Psoas muscle (tissue), 7 donors: ENCODE measurements at regions not wholly inside any gene's neighbourhood (a gene's known extent, or its start where the extent isn't known, plus 50 kb on each side); places are given as distances from the start of the nearest gene placed in this dataset.

ENCODE experiments used
- ATAC-seq, 4 donors: fragments of 200-7000 bp; cut with Tn5 transposase; one replicate each; pipeline ENCODE4 v1.9.1; 2020; ENCODE audit warnings: moderate library complexity in 3 of 4, mild to moderate bottlenecking in 2 of 4
- DNase-seq, 2 donors: peaks; one replicate each; pipeline ENCODE4 v3.0.0-alpha.2; 2020
- H3K27ac ChIP-seq: fragments of 200-600 bp; one replicate; pipeline ENCODE4 v1.8.0; 2022
- H3K27me3 ChIP-seq, 3 donors: fragments of 200-600 bp in 1 of 3; one replicate each; pipeline versions ENCODE4 v1.6.1 to v1.8.0; 2013 to 2022; ENCODE audit warnings: low read length in 2 of 3, mild to moderate bottlenecking in 2 of 3, moderate library complexity in 1 of 3; ENCODE audit not compliant: insufficient read depth in 3 of 3
- H3K36me3 ChIP-seq, 2 donors: fragments of 200-600 bp in 1 of 2; one replicate each; pipeline versions ENCODE4 v1.6.1 to v1.8.0; 2013 to 2022; ENCODE audit warnings: low read depth in 1 of 2, mild to moderate bottlenecking in 1 of 2, moderate library complexity in 1 of 2; ENCODE audit not compliant: insufficient read depth in 1 of 2
- H3K4me1 ChIP-seq: fragments of 200-600 bp; one replicate; pipeline ENCODE4 v1.8.0; 2022
- H3K4me3 ChIP-seq: fragments of 200-600 bp; one replicate; pipeline ENCODE4 v1.8.0; 2022; ENCODE audit warnings: mild to moderate bottlenecking
- H3K9me3 ChIP-seq: fragments of 200-600 bp; one replicate; pipeline ENCODE4 v1.8.0; 2022
- WGBS, 3 donors: extraction: QIAGEN DNeasy Blood & Tissue Kit; methylation state at CpG; one replicate each; pipeline versions ENCODE4 v1.1.6 to v1.1.7; 2013; 5-methylcytosine and 5-hydroxymethylcytosine counted together
- intact Hi-C, 2 donors: fragments of 100-400 bp; cut with DNase I; formaldehyde crosslinking; loops; one replicate each; pipeline versions ENCODE4 v1.11.0 to v1.14.2; 2022
- TF ChIP-seq, protein P1 (sequence below): fragments of 200-600 bp; IDR thresholded peaks from one replicate; pipeline ENCODE4 v1.8.0; 2022; ENCODE audit warnings: antibody characterized with exemption
- donor health status: healthy with polysubstance abuse.
- donor health status: DM: no; HTN: no; CAD: no; lungs with moderate emphysema.
- donor health status: Bipolar disorder and iron deficiency.
- donor health status: healthy.
- donor health status: DM: yes; HTN: yes; CAD: no.
- donor health status: DM: no; HTN: no; CAD: no.
- donor health status: DM: yes; HTN: yes; CAD: no.

GRCh38 chr6:87918461-87918941 is 129.1 kb upstream of the SPACA1 start:
- Histone ChIP-seq H3K27me3 (peaks cover 0 to 6% (median 0%) of the 10 kb centered on the region in 3 donors), H3K9me3 (no peaks in the 10 kb centered on the region), H3K27ac (no peak overlapping the region), H3K36me3 (no peaks in the 10 kb centered on the region), H3K4me1 (no peaks in the 10 kb centered on the region), H3K4me3 (no peak overlapping the region)
- TF ChIP-seq, protein P1, sequence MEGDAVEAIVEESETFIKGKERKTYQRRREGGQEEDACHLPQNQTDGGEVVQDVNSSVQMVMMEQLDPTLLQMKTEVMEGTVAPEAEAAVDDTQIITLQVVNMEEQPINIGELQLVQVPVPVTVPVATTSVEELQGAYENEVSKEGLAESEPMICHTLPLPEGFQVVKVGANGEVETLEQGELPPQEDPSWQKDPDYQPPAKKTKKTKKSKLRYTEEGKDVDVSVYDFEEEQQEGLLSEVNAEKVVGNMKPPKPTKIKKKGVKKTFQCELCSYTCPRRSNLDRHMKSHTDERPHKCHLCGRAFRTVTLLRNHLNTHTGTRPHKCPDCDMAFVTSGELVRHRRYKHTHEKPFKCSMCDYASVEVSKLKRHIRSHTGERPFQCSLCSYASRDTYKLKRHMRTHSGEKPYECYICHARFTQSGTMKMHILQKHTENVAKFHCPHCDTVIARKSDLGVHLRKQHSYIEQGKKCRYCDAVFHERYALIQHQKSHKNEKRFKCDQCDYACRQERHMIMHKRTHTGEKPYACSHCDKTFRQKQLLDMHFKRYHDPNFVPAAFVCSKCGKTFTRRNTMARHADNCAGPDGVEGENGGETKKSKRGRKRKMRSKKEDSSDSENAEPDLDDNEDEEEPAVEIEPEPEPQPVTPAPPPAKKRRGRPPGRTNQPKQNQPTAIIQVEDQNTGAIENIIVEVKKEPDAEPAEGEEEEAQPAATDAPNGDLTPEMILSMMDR = no peak
- intact Hi-C loops = no loop called here
- ATAC-seq = no peak
- 37 to 56% (median 41%) methylated on average over 5 of the region's 5 CpGs for WGBS, 3 donors
- DNase-seq = no peak

DNA sequence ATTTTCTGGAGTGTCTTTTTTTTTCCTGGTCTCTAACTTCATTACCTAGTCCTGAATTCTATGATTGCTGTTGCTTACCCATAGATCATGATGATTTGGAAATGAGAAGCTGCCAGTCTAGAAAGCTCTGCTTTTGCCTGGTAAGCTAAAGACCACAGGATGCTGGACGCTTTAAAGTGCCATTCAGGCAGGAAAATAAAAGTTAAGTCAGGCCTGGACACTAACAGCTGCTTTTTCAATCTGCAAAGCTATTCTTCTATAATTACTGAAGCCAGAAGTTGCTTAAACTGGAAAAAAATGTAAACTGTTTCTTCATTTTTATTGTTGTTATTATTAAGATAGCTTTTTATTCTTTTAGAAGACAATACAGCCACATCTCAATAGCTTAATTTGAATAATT is 129.8 kb upstream of the SPACA1 start:
- TF ChIP-seq, protein P1 = no peak
- no peak for ATAC-seq
- WGBS, 3 donors = 36 to 48% (median 44%) methylated on average over 1 of the region's 1 CpG
- peaks cover 0 to 6% (median 0%) of the 10 kb centered on the region in 3 donors for H3K27me3 ChIP-seq
- H3K27ac ChIP-seq = no peak overlapping the region
- intact Hi-C loops = no loop called here
- no peaks in the 10 kb centered on the region for H3K9me3 ChIP-seq
- DNase-seq = no peak
- no peaks in the 10 kb centered on the region for H3K36me3 ChIP-seq
- no peaks in the 10 kb centered on the region for H3K4me1 ChIP-seq
- H3K4me3 ChIP-seq = no peak overlapping the region

DNA sequence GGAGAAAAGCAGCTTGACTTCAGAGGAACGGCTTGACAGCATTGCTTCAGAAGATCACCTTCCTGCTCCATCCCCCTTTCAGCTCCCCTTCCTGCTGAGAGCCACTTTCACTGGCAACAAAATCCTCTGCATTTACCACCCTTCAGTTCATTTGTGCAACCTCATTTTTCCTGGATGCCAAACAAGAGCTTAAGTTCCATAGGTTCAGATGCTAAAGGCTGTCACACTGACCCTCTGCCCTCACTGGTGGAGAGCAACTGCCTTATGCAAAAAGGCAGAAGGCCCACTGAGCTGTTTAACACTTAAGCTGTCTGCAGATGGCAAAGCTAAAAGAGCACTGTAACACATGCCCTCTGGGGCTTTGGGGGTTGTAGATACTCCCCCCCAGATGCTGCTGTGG is 131.2 kb upstream of the SPACA1 start:
- intact Hi-C loops = no loop called here
- TF ChIP-seq, protein P1 = no peak
- WGBS, 3 donors = 73 to 89% (median 85%) methylated on average over 1 of the region's 1 CpG
- Histone ChIP-seq H3K36me3 (no peaks in the 10 kb centered on the region), H3K27me3 (peaks cover 0 to 6% (median 2%) of the 10 kb centered on the region in 3 donors), H3K4me1 (no peaks in the 10 kb centered on the region), H3K27ac (no peak overlapping the region), H3K4me3 (no peak overlapping the region), H3K9me3 (no peaks in the 10 kb centered on the region)
- ATAC-seq = no peak
- DNase-seq = no peak

GRCh38 chr6:87914637-87915395 is 132.8 kb upstream of the SPACA1 start:
- Histone ChIP-seq H3K4me3 (no peak overlapping the region), H3K9me3 (no peaks in the 10 kb centered on the region), H3K36me3 (no peaks in the 10 kb centered on the region), H3K27me3 (peaks cover 0 to 2% (median 0%) of the 10 kb centered on the region in 3 donors), H3K27ac (no peak overlapping the region), H3K4me1 (no peaks in the 10 kb centered on the region)
- ATAC-seq = no peak
- TF ChIP-seq, protein P1 = no peak
- DNase-seq = no peak
- 85 to 89% (median 87%) methylated on average over 4 of the region's 4 CpGs for WGBS, 3 donors
- intact Hi-C loops = no loop called here
